NCI-H2227 (cell line): ENCODE measurements at regions not wholly inside any gene's neighbourhood (a gene's known extent, or its start where the extent isn't known, plus 50 kb on each side); places are given as distances from the start of the nearest gene placed in this dataset.

Experiments
- DNase-seq: peaks from one replicate; lab custom pipeline; 2025; ENCODE audit not compliant: unreplicated experiment; lab: John Stamatoyannopoulos, UW

DNA sequence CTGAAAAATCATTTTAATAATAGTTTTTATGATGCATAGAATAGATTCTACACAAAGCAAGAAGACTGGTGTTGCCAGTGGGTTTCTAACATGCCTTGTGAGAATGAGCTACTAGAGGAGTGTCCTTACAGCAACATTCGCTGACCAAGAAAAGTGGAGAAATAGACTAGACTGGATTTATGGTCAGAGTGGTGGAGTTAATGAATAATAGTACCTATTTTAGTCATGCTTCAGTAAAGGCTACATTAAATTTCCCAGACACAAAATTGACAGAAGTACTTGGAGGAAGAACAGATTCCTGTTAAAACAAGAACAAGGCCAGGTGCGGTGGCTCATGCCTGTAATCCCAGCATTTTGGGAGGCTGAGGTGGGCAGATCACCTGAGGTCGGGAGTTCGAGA is 539.2 kb downstream of the ETS1 start:
- no peak for DNase-seq

DNA sequence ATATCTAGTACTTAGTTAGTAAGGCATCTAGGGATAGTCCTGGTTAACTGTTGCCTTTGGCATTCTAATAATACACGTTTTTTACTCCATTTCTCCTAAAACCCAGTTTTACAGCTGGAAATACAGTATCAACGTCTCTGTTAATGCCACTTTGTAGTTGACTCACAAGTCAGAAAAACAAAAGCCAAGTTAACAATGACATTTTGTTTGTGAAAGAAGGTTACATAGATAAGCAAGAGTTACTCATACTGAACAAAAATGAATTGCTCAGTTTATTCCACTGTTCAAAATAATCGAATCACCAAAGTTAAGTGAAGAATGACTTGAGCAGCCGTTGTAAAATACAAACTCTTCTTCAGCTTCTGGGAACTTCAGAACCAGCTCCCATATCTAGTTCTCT is 540.3 kb downstream of the ETS1 start:
- no peak for DNase-seq

DNA sequence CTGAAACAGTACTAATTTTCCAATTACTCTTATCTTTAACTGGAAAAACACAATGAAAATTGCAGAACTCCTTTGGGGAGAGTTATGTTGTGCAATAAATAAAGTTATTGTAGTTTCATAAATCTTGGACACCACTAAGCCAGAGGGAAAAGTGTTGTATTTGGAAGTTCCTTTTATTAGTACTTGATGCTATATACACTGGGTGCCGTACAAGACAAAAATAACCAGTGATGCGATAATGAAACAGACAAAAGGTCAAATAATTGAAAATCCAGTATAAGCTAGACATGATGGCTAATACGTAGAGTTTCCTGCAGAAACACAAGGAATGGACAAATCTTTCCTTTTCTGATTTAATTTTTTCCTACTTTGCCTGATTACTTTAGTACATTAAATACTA is 541.1 kb downstream of the ETS1 start:
- no peak for DNase-seq

DNA sequence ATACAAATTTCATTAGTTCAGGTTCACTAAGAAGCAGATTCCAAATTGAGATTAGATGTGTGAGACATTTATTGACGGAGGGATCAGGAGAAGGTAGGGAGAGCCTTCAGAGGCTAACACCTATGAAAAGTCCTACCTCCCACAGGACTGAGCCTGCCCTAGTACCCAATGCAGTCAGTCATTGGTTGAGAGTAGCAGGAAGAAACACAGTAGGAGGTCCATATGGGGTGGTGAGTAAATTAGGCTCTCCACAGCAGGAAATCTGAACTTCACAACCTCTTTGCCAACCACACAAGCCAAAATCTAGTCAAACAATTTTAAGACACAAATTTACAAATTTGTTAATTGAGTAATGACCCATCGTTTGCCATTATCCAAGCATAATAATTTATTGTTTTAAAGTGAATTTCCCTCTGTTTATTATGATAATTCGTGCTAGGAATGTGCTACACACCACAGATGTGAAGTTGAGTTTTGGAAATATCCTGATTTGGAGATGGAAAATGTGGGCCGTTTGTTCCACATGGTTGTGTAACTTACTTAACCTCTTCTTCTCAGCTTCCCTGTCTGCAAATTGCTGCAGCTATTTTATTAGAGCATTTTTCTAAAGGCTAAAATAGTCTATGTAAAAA is 542.1 kb downstream of the ETS1 start:
- no peak for DNase-seq

DNA sequence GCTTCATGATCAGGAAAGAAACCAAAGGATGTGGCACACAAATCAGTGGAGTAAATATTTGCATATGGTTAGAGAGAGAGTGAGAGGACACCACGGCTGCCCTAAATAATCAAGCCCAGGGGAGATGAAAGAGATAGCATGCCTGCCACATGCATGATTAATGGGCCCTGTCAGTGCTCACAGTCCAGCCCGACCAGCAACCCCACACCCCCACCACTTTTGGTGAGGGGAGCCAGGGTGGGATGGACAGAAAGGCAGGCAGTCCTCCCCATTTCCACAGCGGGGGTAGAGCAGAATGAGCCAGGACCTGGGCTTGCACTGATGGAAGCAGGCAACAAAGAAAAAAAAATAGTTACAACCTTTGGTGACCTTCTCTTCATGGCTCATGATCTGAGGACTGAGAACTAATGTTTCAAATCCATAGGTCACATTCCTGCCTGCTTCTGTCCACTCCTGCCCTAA is 545.0 kb downstream of the ETS1 start:
- no peak for DNase-seq

DNA sequence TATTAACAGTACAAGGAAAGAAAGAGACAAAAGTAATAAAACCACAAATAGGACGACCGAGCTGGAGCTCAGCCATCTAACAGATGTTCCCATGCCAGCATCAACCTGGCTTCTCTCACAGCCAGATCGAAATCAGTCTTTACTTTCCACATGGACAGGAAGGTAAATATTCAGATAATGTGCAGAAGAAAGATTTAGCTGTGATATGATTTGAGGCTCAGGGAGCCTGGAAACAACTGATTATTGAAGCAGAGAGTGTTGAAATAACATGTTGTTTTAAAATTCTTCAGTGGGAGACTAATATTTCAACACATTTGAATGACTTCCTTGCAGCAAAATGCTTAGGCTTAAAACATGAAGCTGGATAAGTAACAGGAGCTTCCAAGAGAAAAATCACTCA is 546.8 kb downstream of the ETS1 start:
- DNase-seq: no peak

DNA sequence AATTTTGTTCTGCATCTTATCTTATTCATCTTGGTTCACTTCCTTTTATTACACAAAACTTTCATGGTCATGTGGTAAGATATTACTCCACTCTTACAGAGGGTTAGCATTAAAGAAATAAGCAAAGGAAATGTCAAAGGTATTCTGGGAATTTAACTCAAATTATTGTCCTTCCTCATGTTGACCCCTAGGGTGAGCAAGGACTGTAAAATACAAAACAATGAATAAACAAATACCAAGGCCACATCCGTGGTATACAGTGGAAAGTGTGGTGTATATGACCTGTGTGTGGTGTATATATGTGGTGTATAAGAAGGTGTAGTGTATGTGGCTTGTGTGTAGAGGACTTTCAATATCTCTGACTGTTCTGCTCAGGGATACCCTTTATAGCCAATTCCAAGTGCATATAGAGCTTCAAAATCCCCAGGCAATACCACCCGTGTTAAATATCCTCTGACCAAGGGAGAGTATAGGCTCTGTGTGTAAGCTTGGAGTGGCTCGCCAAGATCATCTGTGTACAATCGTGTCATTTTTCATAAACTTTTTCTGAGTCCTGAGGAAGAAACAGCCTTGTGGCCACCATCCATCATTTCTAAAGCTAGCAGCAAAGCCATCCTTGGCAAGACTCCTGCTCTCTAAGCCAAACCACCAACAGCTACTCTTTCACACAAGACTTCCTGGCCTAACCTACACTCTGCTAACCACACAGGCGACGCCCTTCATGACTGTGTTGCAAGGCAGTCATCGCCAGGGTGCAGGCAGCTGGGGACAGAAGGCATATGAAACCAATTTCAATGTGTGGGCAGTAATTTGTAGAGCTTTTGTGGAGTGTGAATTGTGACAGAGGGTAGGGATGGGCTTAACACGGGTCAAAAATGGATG is 548.0 kb downstream of the ETS1 start:
- DNase-seq: no peak

DNA sequence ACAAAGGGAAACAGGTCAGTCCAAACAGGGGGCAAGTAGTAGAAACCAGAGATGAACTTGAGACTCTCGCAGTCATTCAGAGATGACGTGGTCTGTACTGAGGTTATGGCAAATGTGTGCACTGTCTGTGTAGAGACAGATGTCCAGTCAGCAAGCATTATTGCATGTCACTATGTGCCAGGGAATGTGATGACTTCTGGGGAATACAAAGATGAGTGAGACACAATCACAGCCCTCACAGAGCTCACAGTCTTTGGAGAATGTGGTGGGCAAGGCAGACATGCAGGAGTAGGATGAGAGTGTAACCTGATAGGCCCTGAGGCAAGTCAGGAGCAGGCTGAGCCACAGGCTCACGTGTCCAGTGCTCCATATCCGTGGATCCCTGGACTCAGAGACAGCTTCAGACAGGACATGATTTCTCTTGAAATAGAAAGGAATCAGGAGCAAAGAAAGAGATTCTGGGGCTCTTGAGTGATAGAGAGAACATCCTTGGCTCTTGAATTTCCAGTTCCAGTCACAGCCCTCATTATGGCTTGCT is 550.7 kb downstream of the ETS1 start:
- DNase-seq: no peak

DNA sequence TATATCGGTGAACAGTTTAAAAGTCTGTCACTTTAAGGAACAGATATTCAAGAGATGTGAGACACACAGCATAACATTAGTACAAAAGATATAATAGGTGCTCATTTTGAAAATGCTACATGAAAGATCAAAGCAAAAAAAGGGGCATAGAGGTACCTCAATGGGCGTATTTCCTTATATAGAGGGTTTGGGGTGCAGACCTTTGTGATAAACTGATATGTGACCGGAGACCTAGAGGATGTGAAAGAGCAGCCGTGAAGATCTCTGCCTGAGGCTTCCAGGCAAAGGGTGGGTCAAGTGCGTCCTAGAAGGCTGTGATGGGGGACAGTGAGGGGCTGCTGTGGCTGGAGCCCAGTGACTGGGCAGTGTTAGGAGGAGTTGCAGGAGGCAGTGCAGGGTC is 551.4 kb downstream of the ETS1 start:
- DNase-seq: no peak

DNA sequence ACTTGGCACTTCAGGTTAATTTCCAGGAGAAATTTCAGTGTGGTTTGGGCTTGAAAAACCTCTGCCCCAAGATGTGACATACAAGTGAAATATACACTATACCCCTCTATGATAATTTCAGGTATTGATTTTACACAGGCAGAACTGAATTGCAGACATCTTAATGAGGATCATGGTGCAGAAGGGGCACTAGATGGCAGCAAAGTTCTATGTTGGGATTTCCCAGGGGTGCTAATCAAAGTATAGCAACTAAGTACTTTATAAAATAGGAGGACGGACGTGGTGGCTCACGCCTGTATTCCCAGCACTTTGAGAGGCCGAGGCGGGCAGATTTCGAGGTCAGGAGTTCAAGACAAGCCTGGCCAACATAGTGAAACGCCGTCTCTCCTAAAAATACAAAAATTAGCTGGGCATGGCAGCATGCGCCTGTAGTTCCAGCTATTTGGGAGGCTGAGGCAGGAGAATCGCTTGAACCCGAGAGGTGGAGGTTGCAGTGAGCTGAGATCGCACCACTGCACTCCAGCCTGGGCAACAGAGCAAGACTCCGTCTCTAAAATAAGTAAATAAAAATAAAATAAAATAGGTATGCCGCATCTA is 555.7 kb downstream of the ETS1 start:
- peak; percentile 5 for DNase-seq

DNA sequence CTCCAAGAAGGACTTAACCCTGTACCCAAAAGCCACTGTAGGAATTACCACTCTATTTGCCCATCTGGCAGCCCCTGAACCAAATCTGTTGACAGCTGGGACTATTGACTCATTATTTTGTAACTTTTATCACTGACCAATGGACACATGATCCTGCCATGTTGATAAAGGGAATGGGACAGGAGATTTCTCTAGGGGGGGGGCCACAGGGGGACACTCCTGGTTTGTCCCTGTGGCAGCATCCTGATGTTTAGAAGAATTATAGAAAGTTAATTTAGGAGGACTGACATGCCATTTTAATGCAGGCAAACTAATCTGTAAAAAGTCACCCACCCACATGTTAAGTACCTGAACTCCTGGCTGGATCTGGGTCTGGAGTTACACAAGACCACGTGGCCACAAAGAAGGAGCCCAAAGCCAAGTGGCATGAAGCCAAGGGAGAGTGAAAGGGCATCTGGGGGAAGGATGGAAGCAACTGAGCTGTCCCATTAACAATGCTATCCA is 558.1 kb downstream of the ETS1 start:
- no peak for DNase-seq

DNA sequence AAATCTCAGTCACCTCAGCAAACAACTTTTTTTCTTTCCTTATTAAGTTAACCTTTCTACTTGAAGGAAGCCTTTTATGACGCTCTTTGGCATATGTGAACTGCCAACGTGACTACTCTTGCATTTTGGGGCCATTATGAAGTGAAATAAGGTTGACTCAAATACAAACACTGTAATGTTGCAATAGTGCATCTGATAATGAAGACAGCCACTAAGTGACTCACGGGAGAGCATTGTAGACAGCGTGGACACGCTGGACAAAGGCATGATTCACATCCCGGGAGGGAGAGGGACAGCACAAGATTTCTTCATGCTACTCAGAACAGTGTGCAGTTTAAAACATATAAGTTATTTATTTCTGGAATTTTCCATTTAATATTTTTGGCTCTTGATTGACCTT is 560.8 kb downstream of the ETS1 start:
- no peak for DNase-seq

DNA sequence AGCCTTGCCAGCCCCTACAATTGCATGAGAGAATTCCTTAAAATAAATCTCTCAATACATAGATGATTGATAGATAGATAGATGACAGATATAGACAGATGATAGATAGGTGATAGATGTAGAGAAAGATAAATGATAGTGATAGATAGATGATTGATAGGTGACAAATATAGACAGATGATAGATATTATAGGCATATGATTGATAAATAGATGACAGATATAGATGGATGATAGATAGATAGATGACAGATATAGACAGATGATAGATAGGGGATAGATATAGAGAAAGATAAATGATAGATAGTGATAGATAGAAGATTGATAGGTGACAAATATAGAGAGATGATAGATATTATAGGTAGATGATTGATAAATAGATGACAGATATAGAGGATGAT is 564.6 kb downstream of the ETS1 start:
- DNase-seq: no peak

DNA sequence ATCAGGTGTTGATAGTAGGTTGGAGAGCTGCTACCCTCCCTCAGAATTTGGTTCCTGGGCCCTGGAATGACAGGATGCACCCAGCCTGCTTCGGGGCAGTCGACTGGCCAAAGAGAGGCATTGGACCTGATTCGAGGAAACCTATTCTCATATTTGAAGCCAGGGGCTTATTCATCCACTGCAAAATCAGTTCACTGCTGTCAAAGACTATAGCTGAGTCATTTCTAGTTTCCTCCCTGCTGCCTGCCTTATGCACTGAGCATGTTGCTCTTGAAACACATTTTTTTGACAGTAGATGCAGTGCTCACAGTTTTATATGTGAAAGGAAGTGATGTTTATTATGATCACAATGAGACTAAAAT is 565.4 kb downstream of the ETS1 start:
- DNase-seq: no peak

DNA sequence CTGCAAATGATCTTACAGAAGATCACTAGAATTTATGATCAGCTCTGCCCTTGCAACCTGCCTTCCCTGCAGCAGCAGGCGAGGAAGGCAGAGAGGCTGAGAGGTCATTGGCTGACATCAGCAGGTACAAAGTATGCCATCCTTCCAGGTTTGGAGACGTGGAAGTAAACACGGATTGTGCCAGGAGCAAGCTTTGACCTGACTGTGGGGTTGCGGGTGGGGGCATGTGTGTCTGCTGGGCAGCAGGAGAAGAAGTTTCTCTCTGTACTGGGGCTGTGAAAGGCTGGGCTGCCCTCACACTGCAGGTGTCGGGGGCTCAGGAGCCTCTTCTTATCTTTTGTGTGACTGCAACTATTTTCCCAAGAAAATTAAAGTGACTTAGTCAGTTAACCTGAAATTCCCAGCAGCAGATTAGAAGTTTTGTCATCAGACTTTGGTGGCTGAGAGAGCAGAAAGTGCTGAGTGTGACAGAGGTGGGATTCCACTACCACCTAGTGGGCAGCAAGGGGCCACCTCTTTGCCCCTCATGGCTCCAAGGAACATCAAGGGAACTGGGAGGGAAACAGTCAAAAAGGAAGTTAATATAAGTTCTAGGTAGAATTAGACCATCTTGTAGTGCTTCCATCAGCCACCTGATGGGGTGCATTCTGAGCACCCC is 565.9 kb downstream of the ETS1 start:
- no peak for DNase-seq

DNA sequence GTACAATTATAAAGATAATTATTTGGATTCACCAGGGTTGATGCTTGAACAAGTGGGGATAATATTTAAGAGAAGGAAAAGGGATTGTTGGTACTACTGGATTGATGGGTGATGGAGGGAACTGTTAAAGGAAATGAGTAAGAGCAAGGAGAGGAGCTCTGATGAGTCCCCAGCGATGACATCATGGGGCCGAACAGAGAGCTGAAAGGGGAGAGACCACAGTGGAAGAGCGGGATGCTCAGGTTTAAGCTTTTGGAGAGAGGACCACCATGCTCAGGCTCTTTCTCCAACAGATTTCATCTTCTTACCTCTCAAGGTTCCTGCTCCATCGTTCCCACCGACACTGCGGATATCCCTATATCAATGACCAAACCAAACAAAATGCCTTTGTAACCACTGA is 568.7 kb downstream of the ETS1 start:
- no peak for DNase-seq

DNA sequence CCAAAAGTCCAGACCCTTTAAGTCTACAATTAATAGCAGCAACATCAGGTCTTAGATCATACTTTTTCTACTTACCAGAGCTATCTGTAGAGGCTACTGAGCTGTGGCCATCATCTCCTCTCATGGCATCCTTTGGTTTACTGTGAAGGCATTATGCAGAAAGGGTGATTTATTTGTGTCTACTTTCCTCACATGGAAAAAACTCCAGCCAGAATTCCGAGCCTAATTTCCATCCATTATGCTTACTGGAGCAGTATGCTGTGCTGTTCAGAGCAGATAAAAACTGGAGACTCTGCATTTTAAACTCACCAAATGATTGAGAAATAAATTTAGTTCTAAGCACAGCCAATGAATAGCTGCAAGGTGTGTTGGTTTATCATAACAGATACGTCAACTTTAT is 581.8 kb downstream of the ETS1 start:
- no peak for DNase-seq

DNA sequence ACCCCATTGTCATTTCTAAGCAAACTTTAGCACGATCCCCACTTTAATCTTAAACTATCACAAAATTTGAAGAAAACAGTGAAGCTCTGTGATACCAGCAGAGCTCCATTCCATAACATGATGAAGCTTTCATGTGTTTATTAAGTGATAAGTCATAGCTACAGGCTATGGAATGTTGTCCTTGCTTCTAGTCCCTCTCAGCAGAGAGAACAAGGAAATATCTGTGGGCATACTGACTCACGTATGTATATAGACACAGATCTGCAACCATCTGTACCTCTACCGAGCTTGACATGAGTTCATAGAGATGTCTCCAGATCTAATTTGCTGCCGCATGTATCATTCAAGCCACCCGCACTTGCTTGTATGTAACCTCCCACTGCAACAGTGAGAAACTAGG is 588.9 kb downstream of the ETS1 start:
- no peak for DNase-seq

DNA sequence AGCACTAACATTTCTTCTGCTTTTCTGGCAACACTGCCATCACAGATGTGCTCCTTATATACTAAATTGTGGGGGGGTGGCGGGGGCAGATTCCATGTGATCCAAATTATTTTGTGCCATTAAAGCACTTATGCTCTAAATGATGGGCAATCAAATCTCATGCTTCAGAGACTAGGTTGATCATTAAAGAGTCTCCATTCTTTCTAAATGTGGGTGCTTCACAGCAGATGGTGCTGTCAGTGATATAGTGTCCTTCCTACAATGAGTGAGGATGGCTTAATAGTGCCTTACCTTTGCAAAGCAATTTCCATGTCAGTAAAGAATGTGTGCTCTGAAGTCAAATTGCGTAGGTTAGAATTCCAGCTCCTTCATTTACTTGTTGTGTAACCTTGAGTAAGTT is 589.8 kb downstream of the ETS1 start:
- DNase-seq: no peak

DNA sequence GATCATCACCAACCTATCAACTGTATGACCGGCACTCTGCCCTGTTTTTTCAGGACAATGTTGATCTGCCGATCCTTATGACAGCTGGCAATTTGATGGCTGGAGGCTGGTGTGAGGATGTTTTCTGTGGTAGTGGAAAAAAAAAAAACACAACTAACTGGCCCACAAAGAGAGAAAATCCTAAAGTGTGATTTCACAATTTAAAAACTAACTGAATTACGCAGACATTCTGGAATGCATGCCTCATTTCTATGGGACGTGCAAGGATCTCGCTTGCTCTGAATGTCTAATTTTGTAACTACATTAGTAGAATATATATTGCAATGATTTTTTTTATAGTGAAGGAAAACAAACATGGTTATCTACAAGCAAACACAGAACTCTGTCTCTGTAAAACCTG is 590.5 kb downstream of the ETS1 start:
- DNase-seq: no peak

DNA sequence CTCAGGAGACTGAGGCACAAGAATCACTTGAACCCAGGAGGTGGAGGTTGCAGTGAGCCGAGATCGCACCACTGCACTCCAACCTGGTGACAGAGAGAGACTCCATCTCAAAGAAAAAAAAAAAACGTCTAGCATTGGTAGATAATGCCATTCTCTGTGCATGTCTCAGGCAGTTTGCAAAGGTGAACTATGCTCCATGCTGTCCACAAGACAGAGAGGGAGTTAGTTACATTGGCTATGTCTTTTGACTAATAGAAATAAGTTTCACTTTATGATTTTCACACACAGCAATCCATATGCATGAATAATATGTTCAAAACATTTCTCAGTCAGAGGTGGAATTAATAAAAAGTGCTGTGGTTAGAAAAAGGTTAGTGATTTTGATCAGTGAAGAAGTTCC is 591.4 kb downstream of the ETS1 start:
- DNase-seq: no peak
